Upper lobe of right lung (tissue), 1 donor: ENCODE measurements at regions not wholly inside any gene's neighbourhood (a gene's known extent, or its start where the extent isn't known, plus 50 kb on each side); places are given as distances from the start of the nearest gene placed in this dataset.
A peak's percentile ranks its signal among the peaks of the same experiment; 100 is the strongest.

Experiments
- ATAC-seq: fragments of 200-7000 bp; cut with Tn5 transposase; one replicate; pipeline ENCODE4 v1.9.1; 2020; ENCODE audit warnings: mild to moderate bottlenecking, moderate library complexity
- DNase-seq: peaks from one replicate; pipeline ENCODE4 v3.0.0-alpha.2; 2020
- H3K27ac ChIP-seq: fragments of 200-600 bp; one replicate; pipeline ENCODE4 v1.8.0; 2022
- H3K27me3 ChIP-seq: fragments of 200-600 bp; one replicate; pipeline ENCODE4 v1.8.0; 2022; ENCODE audit warnings: mild to moderate bottlenecking
- H3K36me3 ChIP-seq: fragments of 200-600 bp; one replicate; pipeline ENCODE4 v1.8.0; 2022
- H3K4me1 ChIP-seq: fragments of 200-600 bp; one replicate; pipeline ENCODE4 v1.8.0; 2022
- H3K4me3 ChIP-seq: fragments of 200-600 bp; one replicate; pipeline ENCODE4 v1.8.0; 2022; ENCODE audit warnings: mild to moderate bottlenecking
- H3K9me3 ChIP-seq: fragments of 200-600 bp; one replicate; pipeline ENCODE4 v1.8.0; 2022
- intact Hi-C: fragments of 100-400 bp; cut with DNase I; formaldehyde crosslinking; loops from one replicate; pipeline ENCODE4 v1.11.0; 2022
- TF ChIP-seq, protein P1 (sequence below): fragments of 200-600 bp; IDR thresholded peaks from one replicate; pipeline ENCODE4 v1.8.0; 2022; ENCODE audit warnings: antibody characterized with exemption
- donor health status: DM: no; HTN: yes; CAD: no; lungs with severe emphysema.

DNA sequence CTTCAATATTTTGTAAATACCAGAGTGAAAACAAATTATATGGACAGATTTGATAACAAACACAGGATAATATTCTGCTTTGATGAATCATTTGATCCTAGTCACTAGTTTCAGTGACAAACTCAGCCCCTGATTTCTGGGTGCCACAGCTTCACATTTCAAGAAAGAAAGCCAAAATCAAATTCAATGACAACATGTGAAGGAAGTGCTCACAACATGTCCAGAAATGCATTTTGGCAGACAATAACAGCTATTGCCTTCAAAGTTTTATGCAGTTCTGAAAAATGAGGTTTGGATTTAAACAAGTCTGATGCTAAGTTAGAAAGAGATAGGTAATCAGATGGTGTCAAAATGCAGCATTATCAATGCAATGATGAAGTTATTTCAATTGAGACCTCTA is 106.9 kb upstream of the PIEZO2 start:
- H3K9me3 ChIP-seq, result no peaks in the 10 kb centered on the region
- no peak overlapping the region for H3K4me3 ChIP-seq

DNA sequence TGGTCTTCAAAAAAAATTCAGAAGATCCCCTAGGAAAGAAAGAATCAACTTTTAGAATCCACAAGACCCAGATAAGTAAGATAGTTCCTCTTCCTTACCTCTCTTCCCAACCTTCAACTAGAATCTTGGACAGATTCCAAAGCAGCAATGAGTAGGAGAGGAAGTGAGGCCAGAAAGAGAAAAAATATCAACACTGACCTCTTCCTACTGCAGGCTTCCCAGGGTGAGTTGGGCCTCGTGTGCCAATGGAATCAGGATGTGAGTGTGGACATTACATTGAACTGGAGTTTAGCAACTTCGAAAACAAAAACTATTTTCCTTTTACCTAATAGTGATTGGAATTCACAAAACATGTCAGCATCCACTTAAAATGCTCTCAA is 102.5 kb upstream of the PIEZO2 start:
- intact Hi-C loops, result no loop called here
- Histone ChIP-seq H3K4me3 (no peak overlapping the region), H3K36me3 (no peaks in the 10 kb centered on the region), H3K9me3 (no peaks in the 10 kb centered on the region), H3K27ac (no peak overlapping the region), H3K4me1 (no peaks in the 10 kb centered on the region), H3K27me3 (no peaks in the 10 kb centered on the region)
- ATAC-seq (peak; percentile 55), DNase-seq (no peak)
- TF ChIP-seq, protein P1, sequence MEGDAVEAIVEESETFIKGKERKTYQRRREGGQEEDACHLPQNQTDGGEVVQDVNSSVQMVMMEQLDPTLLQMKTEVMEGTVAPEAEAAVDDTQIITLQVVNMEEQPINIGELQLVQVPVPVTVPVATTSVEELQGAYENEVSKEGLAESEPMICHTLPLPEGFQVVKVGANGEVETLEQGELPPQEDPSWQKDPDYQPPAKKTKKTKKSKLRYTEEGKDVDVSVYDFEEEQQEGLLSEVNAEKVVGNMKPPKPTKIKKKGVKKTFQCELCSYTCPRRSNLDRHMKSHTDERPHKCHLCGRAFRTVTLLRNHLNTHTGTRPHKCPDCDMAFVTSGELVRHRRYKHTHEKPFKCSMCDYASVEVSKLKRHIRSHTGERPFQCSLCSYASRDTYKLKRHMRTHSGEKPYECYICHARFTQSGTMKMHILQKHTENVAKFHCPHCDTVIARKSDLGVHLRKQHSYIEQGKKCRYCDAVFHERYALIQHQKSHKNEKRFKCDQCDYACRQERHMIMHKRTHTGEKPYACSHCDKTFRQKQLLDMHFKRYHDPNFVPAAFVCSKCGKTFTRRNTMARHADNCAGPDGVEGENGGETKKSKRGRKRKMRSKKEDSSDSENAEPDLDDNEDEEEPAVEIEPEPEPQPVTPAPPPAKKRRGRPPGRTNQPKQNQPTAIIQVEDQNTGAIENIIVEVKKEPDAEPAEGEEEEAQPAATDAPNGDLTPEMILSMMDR, result no peak

More for the DNA sequence above, 106.9 kb upstream of the PIEZO2 start:
- intact Hi-C loops, result no loop called here
- DNase-seq, result no peak
- Histone ChIP-seq H3K27ac (no peak overlapping the region), H3K27me3 (no peaks in the 10 kb centered on the region), H3K4me1 (no peaks in the 10 kb centered on the region), H3K36me3 (no peaks in the 10 kb centered on the region)
- TF ChIP-seq, protein P1, result no peak
- ATAC-seq, result no peak

DNA sequence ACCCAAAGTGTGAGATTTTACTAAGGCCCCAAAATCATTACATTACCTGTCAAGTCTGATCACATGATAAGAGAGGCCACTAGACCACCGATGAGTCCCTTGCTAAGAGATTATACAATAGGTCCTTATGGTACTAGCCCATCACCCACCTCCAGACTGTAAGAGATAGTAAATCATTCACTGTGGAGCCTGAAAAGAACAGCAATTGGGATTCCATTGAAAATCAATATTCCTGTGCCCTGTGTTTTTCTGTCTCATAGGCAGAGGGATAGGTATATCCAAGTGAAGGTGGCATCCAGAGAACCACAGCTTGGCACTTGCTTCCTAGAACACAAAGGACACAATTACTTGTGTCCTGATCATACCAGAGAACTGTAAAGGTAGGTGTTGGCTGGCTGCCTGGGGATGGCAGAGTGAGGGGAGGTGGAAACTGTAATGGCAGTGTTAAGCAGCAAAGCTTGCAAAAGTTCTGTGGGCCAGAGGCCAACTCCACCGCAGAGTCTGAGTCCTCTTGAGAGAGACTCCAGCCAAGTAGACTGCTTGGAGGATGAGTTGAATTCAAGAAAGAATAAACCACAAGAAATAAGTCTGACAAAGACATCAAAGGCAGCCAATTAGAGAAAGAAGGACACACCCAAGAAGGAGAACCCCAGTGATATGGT is 102.0 kb upstream of the PIEZO2 start:
- ATAC-seq (no peak), DNase-seq (no peak)
- TF ChIP-seq, protein P1, result no peak
- Histone ChIP-seq H3K36me3 (no peaks in the 10 kb centered on the region), H3K27me3 (no peaks in the 10 kb centered on the region), H3K27ac (no peak overlapping the region), H3K9me3 (no peaks in the 10 kb centered on the region), H3K4me3 (no peak overlapping the region), H3K4me1 (no peaks in the 10 kb centered on the region)
- intact Hi-C loops, result no loop called here

DNA sequence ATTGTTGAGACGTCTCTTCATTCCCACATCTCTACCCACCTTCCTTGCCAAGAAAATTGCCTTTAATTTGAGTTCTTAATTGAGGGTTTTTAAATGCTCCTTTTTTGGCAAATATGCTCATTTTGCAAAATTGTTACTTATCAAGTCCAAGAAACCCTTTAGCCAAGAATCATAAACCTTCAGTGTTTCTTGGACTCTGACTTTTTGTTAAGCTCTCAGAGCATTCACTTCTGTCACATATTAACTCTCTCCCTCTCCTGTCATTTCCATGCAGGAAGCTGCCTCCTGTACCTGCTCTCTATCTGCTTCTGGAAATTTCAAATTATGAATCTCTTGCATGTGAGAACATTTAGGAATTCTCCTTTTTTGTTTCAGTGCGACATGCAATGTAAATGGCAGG is 100.0 kb upstream of the PIEZO2 start:
- Histone ChIP-seq H3K4me1 (no peaks in the 10 kb centered on the region), H3K36me3 (no peaks in the 10 kb centered on the region), H3K9me3 (no peaks in the 10 kb centered on the region), H3K27me3 (no peaks in the 10 kb centered on the region), H3K4me3 (no peak overlapping the region), H3K27ac (no peak overlapping the region)
- DNase-seq (no peak), ATAC-seq (no peak)
- intact Hi-C loops, result no loop called here
- TF ChIP-seq, protein P1, result no peak

DNA sequence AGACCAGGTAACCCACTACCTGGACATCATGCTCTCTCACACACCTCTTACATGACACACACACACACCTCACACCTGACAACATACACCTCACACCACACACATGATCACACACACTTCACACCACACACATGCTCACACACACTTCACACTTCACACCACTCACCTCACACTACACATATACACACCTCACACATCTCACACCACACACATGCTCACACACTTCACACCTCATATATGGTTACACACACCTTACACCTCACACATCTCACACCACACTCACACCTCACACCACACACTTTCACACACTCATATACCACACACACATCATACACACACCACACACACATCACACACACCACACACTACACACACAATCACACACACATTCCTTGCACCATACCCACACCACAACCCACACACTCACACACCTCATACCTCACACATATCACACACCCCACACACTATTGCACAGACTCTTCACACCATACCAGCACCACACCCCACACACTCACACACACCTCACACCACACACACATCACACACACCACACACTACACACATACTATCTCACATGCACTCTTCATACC is 98.1 kb upstream of the PIEZO2 start:
- no peak overlapping the region for H3K4me3 ChIP-seq
- TF ChIP-seq, protein P1, result no peak
- no peaks in the 10 kb centered on the region for H3K36me3 ChIP-seq
- ATAC-seq (peak; percentile 15), DNase-seq (no peak)
- no peaks in the 10 kb centered on the region for H3K9me3 ChIP-seq
- no peaks in the 10 kb centered on the region for H3K4me1 ChIP-seq
- intact Hi-C loops, result no loop called here
- no peak overlapping the region for H3K27ac ChIP-seq
- H3K27me3 ChIP-seq, result no peaks in the 10 kb centered on the region
